RCC 7860 (cell line): ENCODE measurements at regions not wholly inside any gene's neighbourhood (a gene's known extent, or its start where the extent isn't known, plus 50 kb on each side); places are given as distances from the start of the nearest gene placed in this dataset.

ENCODE experiments used
- DNase-seq: peaks from one replicate; pipeline ENCODE4 v3.0.0-alpha.2; 2015; ENCODE audit warnings: low spot score
- FAIRE-seq: peaks from 2 replicates; lab custom pipeline; 2012; peaks lifted over from hg19 to GRCh38; lab: Jason Lieb, UNC

- no peak for DNase-seq
- no peak for FAIRE-seq
Measured at GRCh38 chr20:48196001-48196400, 410.7 kb upstream of the SULF2 start.

DNA sequence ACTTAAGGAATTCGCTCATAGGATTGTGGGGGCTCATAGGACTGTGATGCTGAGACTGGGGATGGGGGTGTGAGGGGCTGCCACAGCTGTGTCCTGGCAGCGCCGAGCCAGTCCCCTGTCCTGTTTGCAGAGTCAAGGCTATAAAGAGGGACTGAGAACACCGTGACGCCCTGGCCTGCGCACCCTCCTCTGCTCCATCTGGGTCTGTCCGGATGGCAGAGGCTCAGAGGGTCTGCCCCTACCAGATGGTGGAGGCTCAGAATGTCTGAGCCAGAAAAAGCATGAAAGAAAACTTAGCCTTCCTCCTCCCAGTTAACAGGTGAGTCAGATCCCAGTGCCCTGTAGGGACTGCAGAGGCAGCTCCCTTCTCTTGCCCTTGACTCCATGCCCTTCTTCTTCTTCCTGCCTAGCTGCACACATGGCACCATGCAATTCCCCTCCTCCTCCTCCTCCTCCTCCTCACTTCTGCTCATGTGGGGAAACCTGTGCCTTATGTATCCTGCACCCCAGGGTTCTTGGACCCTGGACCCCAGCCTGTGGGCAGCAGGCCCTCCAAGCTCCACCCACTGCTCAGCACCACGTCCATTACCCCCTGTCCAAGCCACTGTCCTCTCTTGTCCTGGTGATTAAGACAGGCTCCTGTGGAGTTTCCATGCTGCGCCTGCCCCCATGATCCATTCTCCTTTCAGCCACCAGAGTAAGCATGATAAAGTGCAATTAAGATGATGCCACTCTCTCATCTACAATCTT lies 410.0 kb upstream of the SULF2 start:
- FAIRE-seq (no peak), DNase-seq (no peak)

DNA sequence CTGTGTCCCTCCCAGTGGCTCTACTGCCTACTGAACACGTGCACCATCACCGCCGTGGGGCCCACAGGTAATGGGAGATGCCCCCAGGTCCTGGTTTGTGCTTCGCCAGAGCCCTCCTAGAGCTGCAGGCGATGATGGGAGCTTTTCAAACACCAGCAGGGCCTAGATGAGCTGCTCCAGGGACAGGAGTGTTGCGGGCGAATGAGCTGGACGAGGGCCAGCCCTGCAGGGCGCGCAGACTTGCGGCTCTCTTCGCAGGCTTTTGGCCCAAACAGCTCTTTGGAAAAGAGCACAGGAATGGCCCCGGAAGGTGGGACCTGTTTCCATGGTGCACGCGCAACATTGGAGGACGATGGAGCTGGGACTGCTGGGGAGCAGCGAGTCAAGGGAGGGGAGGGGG lies 409.3 kb upstream of the SULF2 start:
- no peak for DNase-seq

GRCh38 chr20:48193627-48194425 lies 408.5 kb upstream of the SULF2 start:
- DNase-seq (no peak), FAIRE-seq (no peak)

More for the DNA sequence above, 409.3 kb upstream of the SULF2 start:
- FAIRE-seq, result no peak

DNA sequence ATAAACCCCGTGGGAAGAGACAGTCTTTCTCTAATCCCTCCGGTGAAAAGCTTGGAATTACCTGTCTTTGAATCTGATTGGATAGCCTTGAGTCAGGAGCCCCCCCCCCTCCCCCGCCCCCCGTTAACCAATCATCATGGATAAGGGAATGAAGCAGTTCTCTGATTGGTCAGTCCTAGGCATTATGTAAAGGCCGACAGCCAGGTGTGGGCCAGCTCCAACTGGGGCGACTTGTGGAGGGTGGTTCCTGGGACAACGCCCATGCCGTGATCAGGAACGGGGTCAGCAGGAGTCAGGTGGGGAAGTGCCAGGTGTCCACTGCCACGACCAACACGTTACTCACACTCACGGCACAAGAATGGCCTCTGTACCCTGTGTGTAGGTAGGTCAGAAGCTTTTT lies 406.8 kb upstream of the SULF2 start:
- FAIRE-seq, result no peak
- DNase-seq, result no peak

GRCh38 chr20:48191200-48191599 lies 405.9 kb upstream of the SULF2 start:
- no peak for DNase-seq
- FAIRE-seq, result no peak

GRCh38 chr20:48190757-48191156 lies 405.5 kb upstream of the SULF2 start:
- no peak for FAIRE-seq
- no peak for DNase-seq

DNA sequence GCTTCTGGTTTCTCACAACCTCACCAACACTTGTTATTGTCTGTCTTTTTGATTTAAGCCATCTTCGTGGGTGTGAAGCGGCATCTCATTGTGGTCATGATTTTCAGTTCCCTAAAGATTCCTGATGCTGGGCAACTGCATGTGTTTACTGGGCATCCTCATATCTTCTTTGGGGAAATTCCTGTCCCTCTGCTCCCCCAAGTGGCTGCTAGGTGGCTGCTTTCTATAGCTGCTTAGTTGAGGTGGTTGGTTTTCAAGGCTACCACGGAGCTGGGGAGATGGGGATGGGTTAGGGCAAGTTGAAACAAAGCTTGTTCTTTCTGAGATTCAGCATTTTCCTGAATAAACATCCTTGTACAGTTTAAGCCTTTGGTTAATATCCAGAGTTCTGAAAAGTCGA lies 403.9 kb upstream of the SULF2 start:
- no peak for DNase-seq
- no peak for FAIRE-seq

- FAIRE-seq (no peak), DNase-seq (no peak)
Measured at GRCh38 chr20:48187851-48188250, 402.6 kb upstream of the SULF2 start.

- FAIRE-seq (no peak), DNase-seq (no peak)
Measured at GRCh38 chr20:48186915-48187314, 401.6 kb upstream of the SULF2 start.

- FAIRE-seq, result no peak
- no peak for DNase-seq
Measured at GRCh38 chr20:48186447-48186846, 401.2 kb upstream of the SULF2 start.

DNA sequence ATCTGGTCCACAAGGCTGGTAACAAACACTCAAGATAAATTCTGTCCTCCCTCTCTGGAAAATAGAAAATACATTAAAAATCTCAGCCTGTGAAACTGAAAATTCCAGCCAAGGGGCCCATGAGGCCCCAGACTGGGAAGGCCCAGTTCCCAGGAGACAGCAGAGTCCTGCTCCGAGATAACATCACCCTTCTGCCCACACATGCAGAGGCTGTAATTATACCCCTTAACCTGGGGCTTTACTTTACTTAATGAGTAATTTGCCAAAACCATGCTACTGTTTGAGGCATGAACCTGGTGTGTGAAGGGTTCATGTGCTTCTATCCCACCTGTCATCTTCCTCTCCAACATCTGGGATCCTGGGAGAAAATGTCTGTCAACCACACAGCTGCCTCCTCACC lies 398.9 kb upstream of the SULF2 start:
- no peak for FAIRE-seq

DNA sequence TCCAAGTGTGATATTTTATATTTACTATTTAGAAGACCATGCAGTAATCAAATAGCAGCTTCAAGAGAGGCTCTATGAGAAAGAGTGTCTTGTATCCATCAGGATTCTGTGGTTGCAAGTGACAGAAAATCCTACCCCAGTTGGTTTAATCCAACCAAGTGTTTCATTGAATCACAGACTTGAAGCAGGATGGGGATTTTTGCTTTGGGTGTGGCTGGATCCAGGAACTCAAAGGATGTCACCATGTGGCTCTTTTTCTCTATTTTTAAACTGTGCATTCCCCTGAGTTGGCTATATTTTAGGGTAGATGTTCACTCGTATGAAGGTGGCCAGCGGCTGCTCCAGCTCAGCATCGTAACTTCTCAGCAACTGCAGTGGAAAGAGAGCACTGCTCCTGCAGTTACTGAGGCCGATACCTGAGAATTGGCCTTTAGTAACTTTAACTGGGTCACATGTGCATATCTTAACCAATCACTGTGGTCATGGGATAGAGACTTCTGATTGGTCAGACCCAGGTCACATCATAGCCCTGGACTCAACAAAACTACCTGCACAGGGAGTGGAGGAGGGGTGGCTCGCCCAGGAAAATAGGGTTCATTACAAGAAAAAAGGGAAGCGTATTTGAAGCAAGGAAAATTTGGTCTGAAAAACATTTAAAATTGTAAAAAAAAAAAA lies 396.1 kb upstream of the SULF2 start:
- no peak for DNase-seq
- no peak for FAIRE-seq

More for the DNA sequence above, 398.9 kb upstream of the SULF2 start:
- no peak for DNase-seq

- FAIRE-seq (no peak), DNase-seq (no peak)
Measured at GRCh38 chr20:48180618-48181017, 395.3 kb upstream of the SULF2 start.

DNA sequence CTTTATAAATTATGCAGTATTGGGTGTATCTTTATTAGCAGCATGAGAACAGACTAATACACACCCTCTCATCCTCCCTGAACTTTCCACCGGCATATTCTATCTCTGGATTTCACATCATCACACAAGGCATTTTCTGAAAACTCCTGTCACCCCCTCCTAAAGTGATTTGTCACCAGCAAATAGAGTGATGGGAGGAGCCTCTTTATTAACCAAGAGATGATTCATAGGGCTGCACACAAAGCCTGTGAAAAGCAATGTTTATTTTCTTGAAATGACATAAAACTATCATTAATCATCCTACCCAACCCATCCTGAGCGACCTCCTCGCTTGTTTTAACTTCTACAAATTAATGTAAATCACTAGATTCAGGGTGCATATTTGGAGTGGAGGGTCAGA lies 394.7 kb upstream of the SULF2 start:
- no peak for FAIRE-seq

GRCh38 chr20:48178633-48179032 lies 393.4 kb upstream of the SULF2 start:
- FAIRE-seq (no peak), DNase-seq (no peak)

More for the DNA sequence above, 394.7 kb upstream of the SULF2 start:
- DNase-seq, result no peak

DNA sequence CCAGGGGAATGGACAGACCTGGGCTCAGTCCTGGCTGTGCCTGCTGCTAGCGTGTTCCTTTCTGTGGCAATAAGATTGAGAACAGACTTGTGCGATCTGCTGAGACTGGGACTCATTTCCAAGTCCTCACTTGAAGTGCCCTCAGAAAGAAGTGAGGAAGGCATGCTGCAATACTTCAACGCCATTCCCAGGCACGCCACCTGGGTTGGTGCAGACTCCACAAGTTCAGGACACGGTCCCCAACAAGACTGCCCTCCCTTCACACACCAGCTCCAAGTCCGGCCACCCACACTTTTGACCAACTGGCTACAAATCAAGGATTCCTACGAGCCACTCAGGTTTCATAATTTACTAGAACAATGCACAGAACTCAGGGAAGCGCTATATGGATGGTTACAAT lies 391.8 kb upstream of the SULF2 start:
- DNase-seq (no peak), FAIRE-seq (no peak)

GRCh38 chr20:48176139-48176538 lies 390.9 kb upstream of the SULF2 start:
- FAIRE-seq, result no peak

DNA sequence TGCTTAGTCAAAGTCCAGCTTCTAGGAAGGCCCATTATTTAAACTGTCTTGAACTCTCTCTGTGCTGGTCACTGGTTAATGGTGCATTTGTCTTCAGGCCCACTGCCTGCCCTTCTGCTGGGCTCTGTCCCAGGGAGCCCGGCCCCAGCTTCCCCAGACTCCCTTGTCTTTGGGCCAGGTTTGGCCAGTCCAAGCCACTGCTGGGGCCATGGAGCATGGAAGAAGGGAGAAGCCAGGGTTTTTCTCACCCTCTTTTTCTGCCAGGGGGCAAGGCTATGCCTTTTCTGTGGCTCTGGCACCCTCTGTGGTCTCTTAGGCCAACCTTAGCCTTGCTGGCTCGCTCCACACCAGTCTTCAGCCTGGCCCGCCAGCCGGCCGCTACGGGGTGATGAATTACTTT lies 390.0 kb upstream of the SULF2 start:
- no peak for DNase-seq
- FAIRE-seq, result no peak

More at GRCh38 chr20:48176139-48176538, 390.9 kb upstream of the SULF2 start:
- no peak for DNase-seq

- FAIRE-seq (no peak), DNase-seq (no peak)
Measured at GRCh38 chr20:48172357-48172702, 387.0 kb upstream of the SULF2 start.

DNA sequence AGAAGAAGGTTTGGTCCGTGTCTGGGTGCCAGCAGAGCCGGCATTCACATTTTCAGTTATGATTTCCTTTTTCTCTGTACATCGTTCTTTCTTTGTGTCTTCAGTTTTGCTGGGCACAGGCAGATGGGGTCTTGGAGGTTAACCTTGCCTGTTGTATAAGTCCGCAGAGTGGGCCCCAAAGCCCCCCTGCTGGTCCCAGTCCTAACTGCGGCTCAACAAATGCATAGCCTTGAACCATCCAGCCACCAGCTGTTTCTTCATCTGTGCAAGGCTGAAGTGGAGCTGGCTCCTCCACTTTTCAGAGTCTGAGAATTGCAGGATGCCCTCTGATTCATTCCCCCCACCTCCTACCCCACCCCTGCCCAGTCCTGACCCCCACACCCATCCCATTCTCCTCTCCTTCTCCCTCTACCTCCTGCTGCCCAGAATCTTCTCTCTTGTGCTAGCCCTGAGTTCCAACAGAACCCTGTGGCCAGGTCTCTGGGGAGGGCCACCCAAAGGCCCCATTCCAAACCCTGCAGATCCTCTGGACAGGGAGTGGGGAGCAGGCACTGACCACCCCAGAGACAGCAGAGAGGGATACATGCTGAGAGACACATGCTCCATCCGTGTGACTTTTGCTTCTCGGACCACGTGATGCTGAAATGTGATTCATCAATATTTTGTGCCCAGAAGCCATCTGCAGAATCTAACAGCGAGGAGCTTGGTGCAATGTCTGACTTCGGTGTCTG lies 386.5 kb upstream of the SULF2 start:
- DNase-seq (no peak), FAIRE-seq (no peak)
